ENCODE measurements at regions not wholly inside any gene's neighbourhood (a gene's known extent, or its start where the extent isn't known, plus 50 kb on each side); places are given as distances from the start of the nearest gene placed in this dataset.

- H3K9me3 Mint-ChIP-seq: no peaks in the 10 kb centered on the region
- peaks cover 6% of the 10 kb centered on the region for H3K4me1 Mint-ChIP-seq
- TF ChIP-seq CTCF (IDR thresholded peaks at IDR 0.05): no peak
- DNase-seq: no peak
- H3K27me3 Mint-ChIP-seq (ENCODE audit: low read depth, poor library complexity): peaks cover 4% of the 10 kb centered on the region
- no peaks in the 10 kb centered on the region for H3K36me3 Mint-ChIP-seq (ENCODE audit: low read depth)
- no peak overlapping the region for H3K27ac Mint-ChIP-seq
- H3K4me3 Mint-ChIP-seq: no peak overlapping the region
Observed at GRCh38 chr4:14520171-14520570, 482.1 kb upstream of the CPEB2 start.

DNA sequence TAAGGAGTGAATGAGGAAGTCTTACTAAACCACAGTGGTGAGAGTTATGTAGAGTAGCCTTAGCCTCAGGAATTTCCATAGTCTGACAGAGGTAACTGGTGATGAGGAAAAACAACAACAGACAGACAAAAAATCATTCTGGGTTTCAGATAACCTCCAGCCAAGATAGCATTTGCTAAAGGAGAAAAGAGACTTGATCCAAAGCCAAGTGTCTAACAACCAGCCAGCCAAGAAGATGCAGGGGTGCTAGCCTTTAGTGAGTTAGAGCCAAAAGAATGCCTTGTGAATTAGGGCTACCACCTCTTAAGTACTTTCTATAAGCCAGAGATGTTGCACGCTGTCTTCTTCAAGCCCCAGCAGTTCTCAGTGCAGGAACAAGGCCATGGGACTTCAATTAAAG is 478.0 kb upstream of the CPEB2 start:
- Mint-ChIP-seq H3K36me3 (ENCODE audit: low read depth) (no peaks in the 10 kb centered on the region), H3K27ac (no peak overlapping the region), H3K4me1 (no peaks in the 10 kb centered on the region), H3K27me3 (ENCODE audit: low read depth, poor library complexity) (no peaks in the 10 kb centered on the region), H3K4me3 (no peak overlapping the region), H3K9me3 (no peaks in the 10 kb centered on the region)
- no peak for DNase-seq
- TF ChIP-seq CTCF (IDR thresholded peaks at IDR 0.05): no peak

GRCh38 chr4:14528918-14529317 is 473.4 kb upstream of the CPEB2 start:
- H3K4me1 Mint-ChIP-seq: no peaks in the 10 kb centered on the region
- no peaks in the 10 kb centered on the region for H3K9me3 Mint-ChIP-seq
- no peak for TF ChIP-seq CTCF (IDR thresholded peaks at IDR 0.05)
- no peaks in the 10 kb centered on the region for H3K36me3 Mint-ChIP-seq (ENCODE audit: low read depth)
- peaks cover 6% of the 10 kb centered on the region for H3K27me3 Mint-ChIP-seq (ENCODE audit: low read depth, poor library complexity)
- no peak overlapping the region for H3K4me3 Mint-ChIP-seq
- no peak for DNase-seq
- no peak overlapping the region for H3K27ac Mint-ChIP-seq

GRCh38 chr4:14529653-14530052 is 472.6 kb upstream of the CPEB2 start:
- Mint-ChIP-seq H3K4me1 (no peaks in the 10 kb centered on the region), H3K36me3 (ENCODE audit: low read depth) (no peaks in the 10 kb centered on the region), H3K27ac (no peak overlapping the region), H3K4me3 (no peak overlapping the region), H3K9me3 (no peaks in the 10 kb centered on the region), H3K27me3 (ENCODE audit: low read depth, poor library complexity) (peaks cover 6% of the 10 kb centered on the region)
- no peak for TF ChIP-seq CTCF (IDR thresholded peaks at IDR 0.05)
- no peak for DNase-seq

DNA sequence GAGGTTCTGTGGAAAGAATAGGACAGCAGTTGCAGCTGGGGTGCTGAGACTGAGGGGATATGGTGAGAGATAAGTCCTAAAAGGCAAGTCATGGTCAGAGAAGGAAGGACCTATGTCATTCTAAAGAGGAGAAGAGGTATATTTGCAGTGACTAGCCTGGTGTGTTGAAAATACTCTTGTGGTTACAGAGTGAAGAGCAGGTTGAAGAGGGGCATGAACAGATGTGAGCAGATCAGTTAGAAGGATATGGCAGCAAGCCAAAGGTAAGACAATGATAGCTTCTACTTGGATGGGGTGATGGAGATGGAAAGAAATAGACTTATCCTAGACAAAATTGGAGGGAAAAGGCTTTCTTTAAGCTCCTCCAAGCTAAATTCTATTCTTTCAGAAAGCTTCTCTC is 469.8 kb upstream of the CPEB2 start:
- no peaks in the 10 kb centered on the region for H3K9me3 Mint-ChIP-seq
- H3K27me3 Mint-ChIP-seq (ENCODE audit: low read depth, poor library complexity): peaks cover 6% of the 10 kb centered on the region
- no peak for DNase-seq
- H3K36me3 Mint-ChIP-seq (ENCODE audit: low read depth): no peaks in the 10 kb centered on the region
- no peaks in the 10 kb centered on the region for H3K4me1 Mint-ChIP-seq
- no peak for TF ChIP-seq CTCF (IDR thresholded peaks at IDR 0.05)
- no peak overlapping the region for H3K4me3 Mint-ChIP-seq
- no peak overlapping the region for H3K27ac Mint-ChIP-seq

DNA sequence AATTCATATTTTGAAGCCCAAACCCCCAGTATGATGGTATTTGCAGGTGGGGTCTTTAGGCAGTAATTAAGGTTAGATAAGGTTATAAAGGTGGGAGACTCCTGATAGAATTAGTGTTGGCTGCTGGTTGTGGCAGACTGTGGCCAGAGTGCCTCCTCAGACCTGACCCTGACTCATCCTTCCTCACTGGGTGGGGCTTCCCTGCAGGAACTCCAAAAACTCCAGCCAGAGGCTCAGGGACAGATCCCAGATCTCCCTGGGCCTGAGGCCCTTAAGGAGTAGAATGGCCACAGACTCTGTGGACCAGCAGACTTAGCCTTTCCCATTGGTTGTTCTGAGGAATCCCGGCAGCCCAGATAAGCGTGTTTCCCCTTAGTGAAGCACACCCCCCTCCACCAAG is 463.0 kb upstream of the CPEB2 start:
- Mint-ChIP-seq H3K27me3 (ENCODE audit: low read depth, poor library complexity) (peaks cover 3% of the 10 kb centered on the region), H3K4me1 (no peaks in the 10 kb centered on the region), H3K36me3 (ENCODE audit: low read depth) (no peaks in the 10 kb centered on the region), H3K27ac (no peak overlapping the region), H3K4me3 (no peak overlapping the region), H3K9me3 (peaks cover 16% of the 10 kb centered on the region)
- no peak for DNase-seq
- TF ChIP-seq CTCF (IDR thresholded peaks at IDR 0.05): no peak
